Loucy (cell line): ENCODE measurements at regions not wholly inside any gene's neighbourhood (a gene's known extent, or its start where the extent isn't known, plus 50 kb on each side); places are given as distances from the start of the nearest gene placed in this dataset.

ENCODE experiments used
- H2AFZ ChIP-seq: fragments of 200-600 bp; sonication (generic); 2 replicates; pipeline ENCODE4 v1.6.0; 2016; ENCODE audit warnings: antibody characterized with exemption, mild to moderate bottlenecking, low read length, moderate library complexity
- H3F3A ChIP-seq: fragments of 200-600 bp; 2 replicates; pipeline ENCODE4 v1.6.0; 2016; ENCODE audit warnings: antibody characterized with exemption, low read depth, mild to moderate bottlenecking
- H3K27me3 ChIP-seq: fragments of 200-600 bp; sonication (generic); 2 replicates; pipeline ENCODE4 v1.6.1; 2014; ENCODE audit warnings: low read length, mild to moderate bottlenecking; ENCODE audit not compliant: insufficient read depth, poor library complexity, severe bottlenecking
- H3K36me3 ChIP-seq: fragments of 200-600 bp; sonication (generic); 2 replicates; pipeline ENCODE4 v1.6.1; 2016; ENCODE audit warnings: low read length; ENCODE audit not compliant: insufficient read depth
- H3K4me1 ChIP-seq: fragments of 200-600 bp; sonication (generic); 2 replicates; pipeline ENCODE4 v1.5.1; 2014; ENCODE audit warnings: low read length, mild to moderate bottlenecking; ENCODE audit not compliant: insufficient read depth, poor library complexity, severe bottlenecking
- H3K4me2 ChIP-seq: fragments of 200-600 bp; sonication (generic); 2 replicates; pipeline ENCODE4 v1.6.0; 2014; ENCODE audit warnings: antibody characterized with exemption, low read length, low read depth, mild to moderate bottlenecking; ENCODE audit not compliant: poor library complexity, severe bottlenecking
- H3K4me3 ChIP-seq: fragments of 200-600 bp; sonication (generic); 2 replicates; pipeline ENCODE4 v1.5.1; 2014; ENCODE audit warnings: low read length, mild to moderate bottlenecking, mixed read lengths; ENCODE audit not compliant: poor library complexity, severe bottlenecking
- H3K79me2 ChIP-seq: fragments of 200-600 bp; sonication (generic); 2 replicates; pipeline ENCODE4 v1.6.1; 2014; ENCODE audit warnings: low read length; ENCODE audit not compliant: insufficient read depth
- H3K9ac ChIP-seq: fragments of 200-600 bp; sonication (generic); 2 replicates; pipeline ENCODE4 v1.6.0; 2014; ENCODE audit warnings: mild to moderate bottlenecking, low read depth, low read length, moderate library complexity; ENCODE audit not compliant: poor library complexity, severe bottlenecking
- H3K9me2 ChIP-seq: fragments of 200-600 bp; sonication (generic); replicated peaks from 2 replicates; pipeline ENCODE4 v1.6.1; 2016; ENCODE audit warnings: low read depth, low read length, mixed read lengths
- H3K9me3 ChIP-seq: fragments of 200-600 bp; sonication (generic); 2 replicates; pipeline ENCODE4 v1.6.1; 2014; ENCODE audit warnings: mild to moderate bottlenecking, antibody characterized with exemption, low read length, low read depth; ENCODE audit not compliant: insufficient read depth
- H4K20me1 ChIP-seq: fragments of 200-600 bp; sonication (generic); 2 replicates; pipeline ENCODE4 v1.6.0; 2014; ENCODE audit warnings: antibody characterized with exemption, low read length, mild to moderate bottlenecking; ENCODE audit not compliant: insufficient read depth, poor library complexity, severe bottlenecking
- EZH2phosphoT487 ChIP-seq: fragments of 200-600 bp; IDR thresholded peaks from 2 replicates; pipeline ENCODE4 v1.6.1; 2018; ENCODE audit warnings: antibody characterized with exemption, mild to moderate bottlenecking, moderate library complexity, borderline replicate concordance
- TF ChIP-seq, protein P1 (sequence below): fragments of 200-600 bp; sonication (generic); conservative IDR thresholded peaks from 2 replicates; pipeline ENCODE4 v1.5.1; 2014; ENCODE audit warnings: mild to moderate bottlenecking, antibody characterized with exemption, low read length

DNA sequence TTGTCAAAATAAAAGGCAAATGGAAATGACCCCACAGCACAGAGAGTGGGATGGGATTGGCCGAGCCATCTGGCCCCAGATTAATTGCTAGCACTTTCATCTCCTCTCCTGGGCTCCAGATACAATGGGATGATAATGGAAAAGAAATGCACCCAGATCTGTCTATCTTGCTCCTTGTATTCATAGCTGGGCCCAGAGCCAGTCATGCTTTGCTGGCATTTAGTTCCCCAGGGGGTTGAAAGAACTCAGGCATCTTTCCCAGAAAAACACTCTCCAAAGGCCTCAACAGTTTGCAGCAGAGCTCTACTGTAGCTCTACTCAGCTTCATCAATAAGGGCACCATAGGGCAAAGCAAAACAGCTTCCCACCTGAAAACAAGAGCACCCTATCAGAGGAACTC is 116.0 kb upstream of the FOXA2 start:
- H3K9me3 ChIP-seq = no peaks in the 10 kb centered on the region
- no peak overlapping the region for H3K9ac ChIP-seq
- no peak overlapping the region for H3K4me3 ChIP-seq
- H3F3A ChIP-seq = no peaks in the 10 kb centered on the region
- TF ChIP-seq, protein P1, sequence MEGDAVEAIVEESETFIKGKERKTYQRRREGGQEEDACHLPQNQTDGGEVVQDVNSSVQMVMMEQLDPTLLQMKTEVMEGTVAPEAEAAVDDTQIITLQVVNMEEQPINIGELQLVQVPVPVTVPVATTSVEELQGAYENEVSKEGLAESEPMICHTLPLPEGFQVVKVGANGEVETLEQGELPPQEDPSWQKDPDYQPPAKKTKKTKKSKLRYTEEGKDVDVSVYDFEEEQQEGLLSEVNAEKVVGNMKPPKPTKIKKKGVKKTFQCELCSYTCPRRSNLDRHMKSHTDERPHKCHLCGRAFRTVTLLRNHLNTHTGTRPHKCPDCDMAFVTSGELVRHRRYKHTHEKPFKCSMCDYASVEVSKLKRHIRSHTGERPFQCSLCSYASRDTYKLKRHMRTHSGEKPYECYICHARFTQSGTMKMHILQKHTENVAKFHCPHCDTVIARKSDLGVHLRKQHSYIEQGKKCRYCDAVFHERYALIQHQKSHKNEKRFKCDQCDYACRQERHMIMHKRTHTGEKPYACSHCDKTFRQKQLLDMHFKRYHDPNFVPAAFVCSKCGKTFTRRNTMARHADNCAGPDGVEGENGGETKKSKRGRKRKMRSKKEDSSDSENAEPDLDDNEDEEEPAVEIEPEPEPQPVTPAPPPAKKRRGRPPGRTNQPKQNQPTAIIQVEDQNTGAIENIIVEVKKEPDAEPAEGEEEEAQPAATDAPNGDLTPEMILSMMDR = no peak
- TF ChIP-seq EZH2phosphoT487 = no peak
- H3K4me2 ChIP-seq = no peak overlapping the region
- H2AFZ ChIP-seq = no peak overlapping the region
- H4K20me1 ChIP-seq = no peaks in the 10 kb centered on the region
- H3K9me2 ChIP-seq = no peaks in the 10 kb centered on the region
- no peaks in the 10 kb centered on the region for H3K79me2 ChIP-seq
- no peaks in the 10 kb centered on the region for H3K27me3 ChIP-seq
- no peaks in the 10 kb centered on the region for H3K36me3 ChIP-seq
- no peaks in the 10 kb centered on the region for H3K4me1 ChIP-seq

DNA sequence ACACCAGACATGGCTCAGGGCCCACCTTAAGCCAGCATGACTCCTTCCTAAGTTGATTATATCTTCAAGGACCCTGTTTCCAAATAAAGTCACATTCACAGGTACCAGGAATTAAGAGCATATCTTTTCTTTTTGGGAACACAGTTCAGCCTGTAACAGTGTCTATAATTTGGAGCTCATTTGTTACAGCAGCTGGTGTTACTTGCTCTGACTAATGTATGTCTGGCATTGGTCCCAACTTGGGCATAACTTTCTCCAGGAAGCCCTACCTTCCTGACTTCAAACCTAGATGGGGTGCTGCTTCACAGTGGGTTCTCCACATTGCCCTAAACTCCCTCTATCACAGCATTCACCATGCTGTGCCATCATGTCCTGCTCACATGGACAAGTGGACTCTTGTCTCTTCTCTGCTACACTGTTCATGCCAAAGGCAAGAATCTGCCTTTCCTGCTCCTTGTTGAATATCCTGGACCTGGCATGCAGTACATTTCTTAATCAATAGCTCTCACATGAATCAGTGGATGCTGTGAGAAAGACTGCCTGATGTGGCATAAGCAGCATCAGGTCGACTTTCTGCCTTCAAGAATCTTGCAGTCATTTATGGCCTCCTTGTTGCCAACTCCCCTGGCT is 117.4 kb upstream of the FOXA2 start:
- H3K27me3 ChIP-seq = no peaks in the 10 kb centered on the region
- H3F3A ChIP-seq = no peaks in the 10 kb centered on the region
- no peaks in the 10 kb centered on the region for H3K36me3 ChIP-seq
- H3K9me2 ChIP-seq = no peaks in the 10 kb centered on the region
- TF ChIP-seq, protein P1 = no peak
- no peak for TF ChIP-seq EZH2phosphoT487
- no peak overlapping the region for H3K9ac ChIP-seq
- no peaks in the 10 kb centered on the region for H4K20me1 ChIP-seq
- no peaks in the 10 kb centered on the region for H3K4me1 ChIP-seq
- H3K4me3 ChIP-seq = no peak overlapping the region
- no peak overlapping the region for H3K4me2 ChIP-seq
- H2AFZ ChIP-seq = no peak overlapping the region
- no peaks in the 10 kb centered on the region for H3K79me2 ChIP-seq
- H3K9me3 ChIP-seq = no peaks in the 10 kb centered on the region

DNA sequence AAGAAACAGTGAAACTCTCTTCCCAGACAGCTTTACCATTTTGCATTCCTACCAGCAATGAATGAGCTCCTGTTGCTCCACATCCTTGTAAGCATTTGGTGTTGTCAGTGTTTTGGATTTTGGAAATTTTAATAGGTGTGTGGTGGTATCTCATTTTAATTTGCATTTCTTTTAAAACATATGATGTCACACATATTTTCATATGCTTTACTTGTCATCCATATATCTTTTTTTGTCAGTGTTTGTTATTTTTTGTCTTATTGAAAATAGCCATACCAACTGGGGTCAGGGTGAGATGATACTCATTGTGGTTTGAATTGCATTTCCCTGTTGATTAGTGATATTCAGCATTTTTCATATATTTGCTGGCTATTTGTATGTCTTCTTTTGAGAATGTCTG is 119.5 kb upstream of the FOXA2 start:
- H3K27me3 ChIP-seq = no peaks in the 10 kb centered on the region
- no peak overlapping the region for H3K4me3 ChIP-seq
- no peaks in the 10 kb centered on the region for H3F3A ChIP-seq
- no peak overlapping the region for H3K4me2 ChIP-seq
- no peak overlapping the region for H2AFZ ChIP-seq
- no peaks in the 10 kb centered on the region for H3K9me2 ChIP-seq
- H3K9ac ChIP-seq = no peak overlapping the region
- no peaks in the 10 kb centered on the region for H3K4me1 ChIP-seq
- H4K20me1 ChIP-seq = no peaks in the 10 kb centered on the region
- H3K79me2 ChIP-seq = no peaks in the 10 kb centered on the region
- no peaks in the 10 kb centered on the region for H3K9me3 ChIP-seq
- no peak for TF ChIP-seq EZH2phosphoT487
- TF ChIP-seq, protein P1 = no peak
- no peaks in the 10 kb centered on the region for H3K36me3 ChIP-seq
